ENCODE measurements at regions not wholly inside any gene's neighbourhood (a gene's known extent, or its start where the extent isn't known, plus 50 kb on each side); places are given as distances from the start of the nearest gene placed in this dataset.

- H3K9ac ChIP-seq (ENCODE audit: low read depth, low read length): no peak overlapping the region
- H2AFZ ChIP-seq (replicated peaks; ENCODE audit: low read length, poor library complexity): no peak overlapping the region
- no peak for DNase-seq
- H2BK5ac ChIP-seq (ENCODE audit: low read depth, low read length, poor library complexity, severe bottlenecking): no peak overlapping the region
- H4K8ac ChIP-seq (ENCODE audit: low read depth in 2 of 2, low read length in 2 of 2): no peak overlapping the region
- TF ChIP-seq MAZ (IDR thresholded peaks at IDR 0.05; ENCODE audit: borderline replicate concordance, low read depth, low read length): no peak
- no peak for TF ChIP-seq SMC3 (IDR thresholded peaks at IDR 0.05; ENCODE audit: low read depth, low read length)
- no peak for TF ChIP-seq USF2 (IDR thresholded peaks at IDR 0.05; ENCODE audit: low read depth, low read length)
- no peak for TF ChIP-seq MXI1 (IDR thresholded peaks at IDR 0.05; ENCODE audit: borderline replicate concordance, low read depth, low read length)
- no peak for TF ChIP-seq RFX5 (IDR thresholded peaks at IDR 0.05; ENCODE audit: low read depth, low read length)
- TF ChIP-seq ELK1 (IDR thresholded peaks at IDR 0.05; ENCODE audit: borderline replicate concordance, low read depth, low read length): no peak
- TF ChIP-seq BHLHE40 (IDR thresholded peaks at IDR 0.05; ENCODE audit: low read depth, low read length): no peak
- TF ChIP-seq RAD21 (IDR thresholded peaks at IDR 0.05; ENCODE audit: low read length): no peak
- no peak for TF ChIP-seq MAFK (IDR thresholded peaks at IDR 0.05; ENCODE audit: low read depth, low read length)
- TF ChIP-seq CHD1 (IDR thresholded peaks at IDR 0.05; ENCODE audit: low read depth, low read length): no peak
- no peak for TF ChIP-seq CEBPB (IDR thresholded peaks at IDR 0.05; ENCODE audit: low read depth, low read length)
- TF ChIP-seq FOS (IDR thresholded peaks at IDR 0.05; ENCODE audit: low read depth, low read length): no peak
- no peak for TF ChIP-seq RCOR1 (IDR thresholded peaks at IDR 0.05; ENCODE audit: insufficient replicate concordance, low read length)
- no peak for TF ChIP-seq CTCF (conservative IDR thresholded peaks at IDR 0.05; ENCODE audit: low read depth, low read length)
- TF ChIP-seq POLR2A (IDR thresholded peaks at IDR 0.05; ENCODE audit: low read depth, low read length): no peak
- TF ChIP-seq NFE2L2 (IDR thresholded peaks at IDR 0.05; ENCODE audit: low read depth, low read length): no peak
- no peaks in the 10 kb centered on the region for H3K79me1 ChIP-seq (ENCODE audit: low read depth in 1 of 2, low read length in 2 of 2)
- H2BK120ac ChIP-seq (ENCODE audit: low read depth, low read length): no peak overlapping the region
- WGBS, 2 experiments (ENCODE audit: extremely low coverage in 2 of 2, insufficient read length in 1 of 2): no CpG with 5 or more reads among the region's 4 CpGs
- H3K4me2 ChIP-seq (ENCODE audit: low read depth, low read length): no peak overlapping the region
- intact Hi-C loops (cut with micrococcal nuclease): no loop called here
- H3K56ac ChIP-seq (ENCODE audit: extremely low read depth, insufficient read depth, low read length): no peak overlapping the region
- no peak overlapping the region for H3K18ac ChIP-seq (ENCODE audit: low read depth, low read length)
- no peaks in the 10 kb centered on the region for H4K20me1 ChIP-seq (ENCODE audit: insufficient read depth, low read length)
- no peak overlapping the region for H3K23ac ChIP-seq (ENCODE audit: low read depth, low read length)
- no peaks in the 10 kb centered on the region for H3K9me1 ChIP-seq (ENCODE audit: insufficient read depth, low read length)
- in situ Hi-C loops (cut with MboI; ENCODE audit: low sequenced_read_pairs): no loop called here
- no TSS peak for BruUV-seq (replicated peaks)
- H3K9me3 ChIP-seq (ENCODE audit: control insufficient read depth, insufficient read depth, low read length): no peaks in the 10 kb centered on the region; the same call in 1 of the 2 replicates
- no peaks in the 10 kb centered on the region for H3K4me1 ChIP-seq (ENCODE audit: control insufficient read depth, insufficient read depth, low read length)
- no peak overlapping the region for H2AK5ac ChIP-seq (ENCODE audit: low read depth, low read length)
- no peak overlapping the region for H3K4ac ChIP-seq (ENCODE audit: low read depth, low read length)
- dilution Hi-C loops (cut with HindIII; ENCODE audit: low sequenced_read_pairs, unreplicated experiment): no loop called here
- no peak overlapping the region for H2BK20ac ChIP-seq (ENCODE audit: low read depth, low read length)
- CTCF ChIA-PET: no interaction called here
- H3K27me3 ChIP-seq (ENCODE audit: control insufficient read depth, insufficient read depth, low read length): peaks cover 7% of the 10 kb centered on the region
- no peak overlapping the region for H2BK15ac ChIP-seq (ENCODE audit: low read depth, low read length)
- POLR2A ChIA-PET (ENCODE audit: unreplicated experiment): no interaction called here
- no peak overlapping the region for H4K91ac ChIP-seq (ENCODE audit: insufficient read depth, low read depth, low read length)
- H2AK9ac ChIP-seq (replicated peaks; ENCODE audit: low read depth, low read length, poor library complexity): no peak overlapping the region
- H4K5ac ChIP-seq (ENCODE audit: low read depth, low read length): no peak overlapping the region
- no peak overlapping the region for H3K14ac ChIP-seq (replicated peaks; ENCODE audit: low read depth, low read length)
- H3K36me3 ChIP-seq (ENCODE audit: control insufficient read depth, insufficient read depth, low read length): no peaks in the 10 kb centered on the region
- no peak overlapping the region for H3K4me3 ChIP-seq (ENCODE audit: insufficient read depth, low read depth, low read length)
- no peak overlapping the region for H3K27ac ChIP-seq (ENCODE audit: insufficient read depth, low read length)
- ATAC-seq (ENCODE audit: low read depth): no peak
Observed at GRCh38 chrX:38961936-38962335, 160.7 kb downstream of the MID1IP1 start.

Measured in IMR-90 (cell line).